Neural progenitor cell (in vitro differentiated cells): ENCODE measurements at regions not wholly inside any gene's neighbourhood (a gene's known extent, or its start where the extent isn't known, plus 50 kb on each side); places are given as distances from the start of the nearest gene placed in this dataset.

ENCODE experiments used
- CTCF ChIP-seq: fragments of 200-600 bp; sonication (generic); IDR thresholded peaks from 2 replicates; pipeline ENCODE4 v1.5.1; 2017; ENCODE audit warnings: antibody characterized with exemption, mild to moderate bottlenecking
- EZH2 ChIP-seq: fragments of 200-600 bp; sonication (generic); IDR thresholded peaks from 2 replicates; pipeline ENCODE4 v1.6.1; 2017; ENCODE audit warnings: antibody characterized with exemption, mild to moderate bottlenecking, moderate library complexity

GRCh38 chr2:145190031-145190703 is 670.2 kb upstream of the ZEB2 start:
- TF ChIP-seq CTCF (no peak), EZH2 (no peak)
